Hematopoietic multipotent progenitor cell treated with erythropoietin and hydrocortisone succinate and interleukin-3 and kit ligand, for 8 days (in vitro differentiated cells): ENCODE measurements at regions not wholly inside any gene's neighbourhood (a gene's known extent, or its start where the extent isn't known, plus 50 kb on each side); places are given as distances from the start of the nearest gene placed in this dataset.

Experiments used
- DNase-seq: peaks from one replicate; pipeline ENCODE4 v3.0.0-alpha.2; 2015

GRCh38 chr18:72056171-72056570, 488.0 kb downstream of the CBLN2 start:
- DNase-seq, result no peak

- no peak for DNase-seq
Measured at GRCh38 chr18:72041313-72042032, 502.7 kb downstream of the CBLN2 start.

- no peak for DNase-seq
Measured at GRCh38 chr18:72013427-72013850, 530.7 kb downstream of the CBLN2 start.

GRCh38 chr18:71998547-71999097, 545.5 kb downstream of the CBLN2 start:
- DNase-seq, result no peak

GRCh38 chr18:71995904-71996465, 548.2 kb downstream of the CBLN2 start:
- DNase-seq, result no peak

GRCh38 chr18:71994273-71994672, 549.9 kb downstream of the CBLN2 start:
- no peak for DNase-seq

- DNase-seq, result no peak
Measured at GRCh38 chr18:71989616-71990015, 554.5 kb downstream of the CBLN2 start.

- no peak for DNase-seq
Measured at GRCh38 chr18:71986351-71987050, 557.6 kb downstream of the CBLN2 start.

- DNase-seq, result no peak
Measured at GRCh38 chr18:71976744-71977143, 567.4 kb downstream of the CBLN2 start.

- no peak for DNase-seq
Measured at GRCh38 chr18:71966791-71967190, 577.4 kb downstream of the CBLN2 start.

GRCh38 chr18:71958605-71959004, 585.5 kb downstream of the CBLN2 start:
- DNase-seq, result no peak

- DNase-seq, result no peak
Measured at GRCh38 chr18:71951001-71951400, 593.1 kb downstream of the CBLN2 start.

GRCh38 chr18:71942433-71942832, 601.7 kb downstream of the CBLN2 start:
- no peak for DNase-seq

- no peak for DNase-seq
Measured at GRCh38 chr18:71939483-71939882, 604.7 kb downstream of the CBLN2 start.

- DNase-seq, result no peak
Measured at GRCh38 chr18:71936744-71937143, 607.4 kb downstream of the CBLN2 start.

GRCh38 chr18:71919211-71919610, 624.9 kb downstream of the CBLN2 start:
- no peak for DNase-seq

- DNase-seq, result no peak
Measured at GRCh38 chr18:71913641-71914040, 630.5 kb downstream of the CBLN2 start.

- no peak for DNase-seq
Measured at GRCh38 chr18:71902482-71902881, 641.7 kb downstream of the CBLN2 start.

- DNase-seq, result no peak
Measured at GRCh38 chr18:71899707-71900472, 644.3 kb downstream of the CBLN2 start.

- DNase-seq, result no peak
Measured at GRCh38 chr18:71899183-71899582, 645.0 kb downstream of the CBLN2 start.

GRCh38 chr18:71887509-71887908, 656.6 kb downstream of the CBLN2 start:
- DNase-seq, result no peak

- DNase-seq, result no peak
Measured at GRCh38 chr18:71878226-71878625, 665.9 kb downstream of the CBLN2 start.

- DNase-seq, result no peak
Measured at GRCh38 chr18:71873695-71874094, 670.4 kb downstream of the CBLN2 start.
